AG04450 (cell line): ENCODE measurements at regions not wholly inside any gene's neighbourhood (a gene's known extent, or its start where the extent isn't known, plus 50 kb on each side); places are given as distances from the start of the nearest gene placed in this dataset.
A peak's percentile ranks its signal among the peaks of the same experiment; 100 is the strongest.

Experiments used
- CTCF ChIA-PET: fragments of 300-600, 350-600 bp; formaldehyde crosslinking; extraction: SDS; loops from one replicate; lab custom pipeline; 2022; ENCODE audit warnings: antibody characterized with exemption, inconsistent platforms; lab: Charles Lee
- POLR2A ChIA-PET: fragments of 350-600 bp; formaldehyde crosslinking; extraction: SDS; loops from one replicate; lab custom pipeline; 2021; ENCODE audit warnings: antibody characterized with exemption, inconsistent platforms; lab: Yijun Ruan, JAX
- DNase-seq: peaks from one replicate; pipeline ENCODE4 v3.0.0-alpha.2; 2011; ENCODE audit warnings: low read depth, low spot score
- H3K27ac ChIP-seq: one replicate; pipeline ENCODE4 v1.5.1; 2012; ENCODE audit warnings: low read depth, low read length, control low read depth
- H3K27me3 ChIP-seq: one replicate; pipeline ENCODE4 v1.6.0; 2012; ENCODE audit warnings: low read length; ENCODE audit not compliant: control insufficient read depth, insufficient read depth
- H3K4me3 ChIP-seq: 2 replicates; pipeline ENCODE4 v1.5.1; 2011; ENCODE audit warnings: mild to moderate bottlenecking, low read depth, low read length, control low read depth
- H3K9me3 ChIP-seq: 2 replicates; pipeline ENCODE4 v1.5.1; 2012; ENCODE audit warnings: low read length; ENCODE audit not compliant: control insufficient read depth, insufficient read depth
- CTCF ChIP-seq: IDR thresholded peaks from 2 replicates; pipeline ENCODE4 v1.5.1; 2011; ENCODE audit warnings: low read depth, low read length, control low read depth, inconsistent platforms

- peaks cover 2% of the 10 kb centered on the region; the same call in 1 of the 2 replicates for H3K9me3 ChIP-seq
- H3K27ac ChIP-seq: no peak overlapping the region
- ChIA-PET CTCF (no interaction called here), POLR2A (no interaction called here)
- no peak for TF ChIP-seq CTCF
- no peak overlapping the region for H3K4me3 ChIP-seq
- no peaks in the 10 kb centered on the region for H3K27me3 ChIP-seq
- DNase-seq: no peak
Measured at GRCh38 chr6:71465096-71465495, 176.5 kb downstream of the OGFRL1 start.

GRCh38 chr6:71466362-71466761 is 177.8 kb downstream of the OGFRL1 start:
- Histone ChIP-seq H3K4me3 (no peak overlapping the region), H3K27me3 (no peaks in the 10 kb centered on the region), H3K27ac (no peak overlapping the region), H3K9me3 (peaks cover 2% of the 10 kb centered on the region; the same call in 1 of the 2 replicates)
- no peak for TF ChIP-seq CTCF
- DNase-seq: no peak
- ChIA-PET CTCF (no interaction called here), POLR2A (no interaction called here)

GRCh38 chr6:71468038-71468437 is 179.4 kb downstream of the OGFRL1 start:
- TF ChIP-seq CTCF: no peak
- Histone ChIP-seq H3K27ac (no peak overlapping the region), H3K27me3 (no peaks in the 10 kb centered on the region), H3K9me3 (peaks cover 2% of the 10 kb centered on the region; the same call in 1 of the 2 replicates), H3K4me3 (no peak overlapping the region)
- ChIA-PET CTCF (interaction anchor here (1.4 kb wide), 1 partner anchor 42 kb away, joined by 6 read pairs; no protein-coding TSS in a partner anchor), POLR2A (no interaction called here)
- no peak for DNase-seq

GRCh38 chr6:71468841-71469700 is 180.5 kb downstream of the OGFRL1 start:
- no peak for TF ChIP-seq CTCF
- ChIA-PET CTCF (interaction anchor here (0.6 to 1.4 kb wide), 5 partner anchors 19 to 106 kb away, joined by 3 to 6 read pairs (median 3); no protein-coding TSS in a partner anchor), POLR2A (interaction anchor here (0.6 to 1.0 kb wide), 8 partner anchors 10 to 81 kb away, joined by 3 to 24 read pairs (median 4); no protein-coding TSS in a partner anchor)
- peak overlapping the region; percentile 90 for H3K27ac ChIP-seq
- peak overlapping the region; percentile 51 for H3K4me3 ChIP-seq
- peak; percentile 80 for DNase-seq
- peaks cover 2% of the 10 kb centered on the region; the same call in 1 of the 2 replicates for H3K9me3 ChIP-seq
- no peaks in the 10 kb centered on the region for H3K27me3 ChIP-seq

- H3K27me3 ChIP-seq: no peaks in the 10 kb centered on the region
- H3K27ac ChIP-seq: no peak overlapping the region
- CTCF ChIA-PET: no interaction called here
- peaks cover 2% of the 10 kb centered on the region; the same call in 1 of the 2 replicates for H3K9me3 ChIP-seq
- POLR2A ChIA-PET: no interaction called here
- no peak for TF ChIP-seq CTCF
- no peak for DNase-seq
- no peak overlapping the region for H3K4me3 ChIP-seq
Measured at GRCh38 chr6:71471718-71472117, 183.1 kb downstream of the OGFRL1 start.
